Activated T-helper 17 cell treated with anti-CD3 and anti-CD28 coated beads, Interleukin-2, amount 50 U/mL, for 72 hours (primary cell): ENCODE measurements at regions not wholly inside any gene's neighbourhood (a gene's known extent, or its start where the extent isn't known, plus 50 kb on each side); places are given as distances from the start of the nearest gene placed in this dataset.
"Not testable (repeated sequence)": the region's sequence is repeated elsewhere in the genome, so short reads cannot be mapped to it uniquely, and the experiment has no call there.

Source experiments
- ATAC-seq: fragments of 150-1000 bp; cut with Tn5 transposase; replicated peaks from 2 replicates; pipeline ENCODE4 v1.10.0; 2021; ENCODE audit warnings: mild to moderate bottlenecking, moderate library complexity
- H3K27ac Mint-ChIP-seq: one replicate; pipeline ENCODE4 v1.8.0; 2022; ENCODE audit warnings: mixed read lengths
- H3K27me3 Mint-ChIP-seq: one replicate; pipeline ENCODE4 v1.8.0; 2022; ENCODE audit warnings: mixed read lengths
- H3K36me3 Mint-ChIP-seq: one replicate; pipeline ENCODE4 v1.8.0; 2022; ENCODE audit warnings: low read depth, mild to moderate bottlenecking, mixed read lengths
- H3K4me1 Mint-ChIP-seq: one replicate; pipeline ENCODE4 v1.8.0; 2022; ENCODE audit warnings: mixed read lengths
- H3K4me3 Mint-ChIP-seq: one replicate; pipeline ENCODE4 v1.8.0; 2022; ENCODE audit warnings: mild to moderate bottlenecking, mixed read lengths
- H3K9me3 Mint-ChIP-seq: one replicate; pipeline ENCODE4 v1.8.0; 2022; ENCODE audit warnings: mixed read lengths

GRCh38 chr16:54734156-54734555 is 196.5 kb upstream of the IRX5 start:
- no peaks in the 10 kb centered on the region for H3K4me1 Mint-ChIP-seq
- no peak overlapping the region for H3K27ac Mint-ChIP-seq
- H3K27me3 Mint-ChIP-seq, result no peaks in the 10 kb centered on the region
- H3K4me3 Mint-ChIP-seq, result no peak overlapping the region
- no peaks in the 10 kb centered on the region for H3K36me3 Mint-ChIP-seq
- H3K9me3 Mint-ChIP-seq, result peaks cover 3% of the 10 kb centered on the region
- ATAC-seq, result no peak

GRCh38 chr16:54727696-54728095 is 203.0 kb upstream of the IRX5 start:
- H3K4me1 Mint-ChIP-seq, H3K4me3 Mint-ChIP-seq, H3K27ac Mint-ChIP-seq, H3K36me3 Mint-ChIP-seq, ATAC-seq, H3K9me3 Mint-ChIP-seq, H3K27me3 Mint-ChIP-seq: not testable (repeated sequence)

- no peak overlapping the region for H3K4me3 Mint-ChIP-seq
- H3K36me3 Mint-ChIP-seq, result no peaks in the 10 kb centered on the region
- H3K27me3 Mint-ChIP-seq, result peaks cover 10% of the 10 kb centered on the region
- no peak overlapping the region for H3K27ac Mint-ChIP-seq
- H3K4me1 Mint-ChIP-seq, result no peaks in the 10 kb centered on the region
- ATAC-seq, result no peak
- no peaks in the 10 kb centered on the region for H3K9me3 Mint-ChIP-seq
These were observed 206.2 kb upstream of the IRX5 start for GRCh38 chr16:54724346-54724925.

GRCh38 chr16:54722210-54722676 is 208.4 kb upstream of the IRX5 start:
- Mint-ChIP-seq H3K27me3 (peaks cover 10% of the 10 kb centered on the region), H3K9me3 (peaks cover 3% of the 10 kb centered on the region), H3K27ac (no peak overlapping the region), H3K4me1 (no peaks in the 10 kb centered on the region), H3K36me3 (no peaks in the 10 kb centered on the region), H3K4me3 (no peak overlapping the region)
- ATAC-seq, result no peak

GRCh38 chr16:54720259-54720658 is 210.4 kb upstream of the IRX5 start:
- Mint-ChIP-seq H3K4me1 (no peaks in the 10 kb centered on the region), H3K36me3 (no peaks in the 10 kb centered on the region)
- ATAC-seq, result no peak

GRCh38 chr16:54719624-54720023 is 211.0 kb upstream of the IRX5 start:
- H3K27ac Mint-ChIP-seq, result no peak overlapping the region
- no peaks in the 10 kb centered on the region for H3K36me3 Mint-ChIP-seq
- peaks cover 6% of the 10 kb centered on the region for H3K9me3 Mint-ChIP-seq
- no peak overlapping the region for H3K4me3 Mint-ChIP-seq
- ATAC-seq, result no peak
- no peaks in the 10 kb centered on the region for H3K4me1 Mint-ChIP-seq
- peaks cover 10% of the 10 kb centered on the region for H3K27me3 Mint-ChIP-seq

More at GRCh38 chr16:54720259-54720658, 210.4 kb upstream of the IRX5 start:
- Mint-ChIP-seq H3K4me3 (no peak overlapping the region), H3K9me3 (peaks cover 3% of the 10 kb centered on the region), H3K27ac (no peak overlapping the region), H3K27me3 (peaks cover 10% of the 10 kb centered on the region)

- H3K36me3 Mint-ChIP-seq, result no peaks in the 10 kb centered on the region
- peaks cover 6% of the 10 kb centered on the region for H3K9me3 Mint-ChIP-seq
These were observed 212.3 kb upstream of the IRX5 start for GRCh38 chr16:54718376-54718775.

GRCh38 chr16:54715011-54715410 is 215.7 kb upstream of the IRX5 start:
- Mint-ChIP-seq H3K9me3 (peaks cover 6% of the 10 kb centered on the region), H3K36me3 (no peaks in the 10 kb centered on the region), H3K27ac (no peak overlapping the region), H3K27me3 (no peaks in the 10 kb centered on the region), H3K4me3 (no peak overlapping the region), H3K4me1 (no peaks in the 10 kb centered on the region)
- no peak for ATAC-seq

More at GRCh38 chr16:54718376-54718775, 212.3 kb upstream of the IRX5 start:
- H3K27me3 Mint-ChIP-seq, result peaks cover 10% of the 10 kb centered on the region
- no peak for ATAC-seq
- no peak overlapping the region for H3K27ac Mint-ChIP-seq
- no peak overlapping the region for H3K4me3 Mint-ChIP-seq
- H3K4me1 Mint-ChIP-seq, result no peaks in the 10 kb centered on the region

GRCh38 chr16:54712866-54713265 is 217.8 kb upstream of the IRX5 start:
- no peak overlapping the region for H3K4me3 Mint-ChIP-seq
- H3K27ac Mint-ChIP-seq, result no peak overlapping the region
- no peaks in the 10 kb centered on the region for H3K27me3 Mint-ChIP-seq
- H3K4me1 Mint-ChIP-seq, result no peaks in the 10 kb centered on the region
- H3K9me3 Mint-ChIP-seq, result peaks cover 3% of the 10 kb centered on the region
- ATAC-seq, result no peak
- no peaks in the 10 kb centered on the region for H3K36me3 Mint-ChIP-seq

- Mint-ChIP-seq H3K36me3 (no peaks in the 10 kb centered on the region), H3K4me3 (no peak overlapping the region), H3K27ac (no peak overlapping the region), H3K27me3 (peaks cover 3% of the 10 kb centered on the region), H3K9me3 (no peaks in the 10 kb centered on the region), H3K4me1 (no peaks in the 10 kb centered on the region)
- ATAC-seq, result no peak
These were observed 222.9 kb upstream of the IRX5 start for GRCh38 chr16:54707813-54708212.

GRCh38 chr16:54706406-54706805 is 224.3 kb upstream of the IRX5 start:
- no peak for ATAC-seq
- H3K9me3 Mint-ChIP-seq, result no peaks in the 10 kb centered on the region

GRCh38 chr16:54703339-54703738 is 227.3 kb upstream of the IRX5 start:
- no peak for ATAC-seq
- Mint-ChIP-seq H3K4me1 (no peaks in the 10 kb centered on the region), H3K4me3 (no peak overlapping the region), H3K27ac (no peak overlapping the region), H3K9me3 (no peaks in the 10 kb centered on the region), H3K36me3 (no peaks in the 10 kb centered on the region), H3K27me3 (peaks cover 6% of the 10 kb centered on the region)

More at GRCh38 chr16:54706406-54706805, 224.3 kb upstream of the IRX5 start:
- H3K36me3 Mint-ChIP-seq, result no peaks in the 10 kb centered on the region
- peaks cover 3% of the 10 kb centered on the region for H3K27me3 Mint-ChIP-seq
- H3K4me1 Mint-ChIP-seq, result no peaks in the 10 kb centered on the region
- no peak overlapping the region for H3K4me3 Mint-ChIP-seq
- no peak overlapping the region for H3K27ac Mint-ChIP-seq

- ATAC-seq, result no peak
- H3K4me3 Mint-ChIP-seq, result no peak overlapping the region
These were observed 231.0 kb upstream of the IRX5 start for GRCh38 chr16:54699656-54700055.

GRCh38 chr16:54697677-54698076 is 233.0 kb upstream of the IRX5 start:
- no peak overlapping the region for H3K4me3 Mint-ChIP-seq
- peaks cover 3% of the 10 kb centered on the region for H3K27me3 Mint-ChIP-seq
- H3K4me1 Mint-ChIP-seq, result no peaks in the 10 kb centered on the region
- no peak for ATAC-seq
- H3K36me3 Mint-ChIP-seq, result no peaks in the 10 kb centered on the region
- H3K27ac Mint-ChIP-seq, result no peak overlapping the region
- H3K9me3 Mint-ChIP-seq, result no peaks in the 10 kb centered on the region

More at GRCh38 chr16:54699656-54700055, 231.0 kb upstream of the IRX5 start:
- H3K36me3 Mint-ChIP-seq, result no peaks in the 10 kb centered on the region
- no peaks in the 10 kb centered on the region for H3K4me1 Mint-ChIP-seq
- no peaks in the 10 kb centered on the region for H3K9me3 Mint-ChIP-seq
- no peak overlapping the region for H3K27ac Mint-ChIP-seq
- peaks cover 6% of the 10 kb centered on the region for H3K27me3 Mint-ChIP-seq

GRCh38 chr16:54696970-54697369 is 233.7 kb upstream of the IRX5 start:
- H3K4me3 Mint-ChIP-seq, result no peak overlapping the region
- no peaks in the 10 kb centered on the region for H3K9me3 Mint-ChIP-seq
- no peaks in the 10 kb centered on the region for H3K36me3 Mint-ChIP-seq
- no peak for ATAC-seq
- no peaks in the 10 kb centered on the region for H3K4me1 Mint-ChIP-seq
- no peak overlapping the region for H3K27ac Mint-ChIP-seq
- H3K27me3 Mint-ChIP-seq, result peaks cover 3% of the 10 kb centered on the region

- Mint-ChIP-seq H3K4me3 (no peak overlapping the region), H3K4me1 (no peaks in the 10 kb centered on the region), H3K27ac (no peak overlapping the region), H3K36me3 (no peaks in the 10 kb centered on the region), H3K9me3 (no peaks in the 10 kb centered on the region), H3K27me3 (peaks cover 3% of the 10 kb centered on the region)
- ATAC-seq, result no peak
These were observed 234.1 kb upstream of the IRX5 start for GRCh38 chr16:54696522-54696921.
